Type B pancreatic cell (in vitro differentiated cells): ENCODE measurements at regions not wholly inside any gene's neighbourhood (a gene's known extent, or its start where the extent isn't known, plus 50 kb on each side); places are given as distances from the start of the nearest gene placed in this dataset.

ENCODE experiments used
- DNase-seq: peaks from one replicate; pipeline ENCODE4 v3.0.0; 2021; ENCODE audit warnings: mixed read lengths; ENCODE audit not compliant: unreplicated experiment; ENCODE audit errors: extremely low spot score
- H3K27ac Mint-ChIP-seq: 2 replicates; pipeline ENCODE4 v1.8.0; 2021; ENCODE audit warnings: mild to moderate bottlenecking, mixed read lengths
- H3K27me3 Mint-ChIP-seq: 2 replicates; pipeline ENCODE4 v1.8.0; 2021; ENCODE audit warnings: mixed read lengths
- H3K36me3 Mint-ChIP-seq: 2 replicates; pipeline ENCODE4 v1.8.0; 2021; ENCODE audit warnings: mixed read lengths
- H3K4me1 Mint-ChIP-seq: one replicate; pipeline ENCODE4 v1.8.0; 2021; ENCODE audit warnings: mixed read lengths; ENCODE audit not compliant: unreplicated experiment
- H3K4me3 Mint-ChIP-seq: 2 replicates; pipeline ENCODE4 v1.8.0; 2021; ENCODE audit warnings: mild to moderate bottlenecking, mixed read lengths
- H3K9me3 Mint-ChIP-seq: 2 replicates; pipeline ENCODE4 v1.8.0; 2021; ENCODE audit warnings: mixed read lengths
- TF ChIP-seq, protein P1 (sequence below): fragments of 200-600 bp; sonication (generic); conservative IDR thresholded peaks from 2 replicates; pipeline ENCODE4 v1.5.0; 2021; ENCODE audit warnings: antibody characterized with exemption, mild to moderate bottlenecking

DNA sequence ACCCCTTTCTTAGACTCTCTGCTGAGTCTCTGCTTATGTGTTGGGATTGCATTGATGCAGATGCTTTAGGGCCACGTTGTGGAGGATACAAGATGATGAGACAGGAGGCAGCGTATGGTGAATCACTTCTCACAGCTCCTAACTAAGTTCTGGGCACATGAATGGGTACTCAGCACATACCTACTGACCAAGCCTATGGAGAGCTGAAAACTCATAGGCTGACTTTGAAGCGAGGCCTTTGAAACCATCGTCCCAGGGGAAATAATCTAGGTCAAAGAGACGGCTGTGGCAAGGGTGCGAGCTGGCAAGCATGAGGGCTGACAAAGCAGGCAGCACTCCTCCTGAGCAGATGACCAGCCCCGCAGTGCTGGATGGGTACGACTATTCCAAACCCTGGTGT, 180.2 kb upstream of the TNP1 start:
- Mint-ChIP-seq H3K27me3 (peaks cover 4% of the 10 kb centered on the region), H3K27ac (no peak overlapping the region), H3K9me3 (peaks cover 6% of the 10 kb centered on the region), H3K4me3 (no peak overlapping the region), H3K4me1 (peaks cover 17% of the 10 kb centered on the region), H3K36me3 (peaks cover 4% of the 10 kb centered on the region)
- no peak for DNase-seq
- TF ChIP-seq, protein P1, sequence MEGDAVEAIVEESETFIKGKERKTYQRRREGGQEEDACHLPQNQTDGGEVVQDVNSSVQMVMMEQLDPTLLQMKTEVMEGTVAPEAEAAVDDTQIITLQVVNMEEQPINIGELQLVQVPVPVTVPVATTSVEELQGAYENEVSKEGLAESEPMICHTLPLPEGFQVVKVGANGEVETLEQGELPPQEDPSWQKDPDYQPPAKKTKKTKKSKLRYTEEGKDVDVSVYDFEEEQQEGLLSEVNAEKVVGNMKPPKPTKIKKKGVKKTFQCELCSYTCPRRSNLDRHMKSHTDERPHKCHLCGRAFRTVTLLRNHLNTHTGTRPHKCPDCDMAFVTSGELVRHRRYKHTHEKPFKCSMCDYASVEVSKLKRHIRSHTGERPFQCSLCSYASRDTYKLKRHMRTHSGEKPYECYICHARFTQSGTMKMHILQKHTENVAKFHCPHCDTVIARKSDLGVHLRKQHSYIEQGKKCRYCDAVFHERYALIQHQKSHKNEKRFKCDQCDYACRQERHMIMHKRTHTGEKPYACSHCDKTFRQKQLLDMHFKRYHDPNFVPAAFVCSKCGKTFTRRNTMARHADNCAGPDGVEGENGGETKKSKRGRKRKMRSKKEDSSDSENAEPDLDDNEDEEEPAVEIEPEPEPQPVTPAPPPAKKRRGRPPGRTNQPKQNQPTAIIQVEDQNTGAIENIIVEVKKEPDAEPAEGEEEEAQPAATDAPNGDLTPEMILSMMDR: no peak

DNA sequence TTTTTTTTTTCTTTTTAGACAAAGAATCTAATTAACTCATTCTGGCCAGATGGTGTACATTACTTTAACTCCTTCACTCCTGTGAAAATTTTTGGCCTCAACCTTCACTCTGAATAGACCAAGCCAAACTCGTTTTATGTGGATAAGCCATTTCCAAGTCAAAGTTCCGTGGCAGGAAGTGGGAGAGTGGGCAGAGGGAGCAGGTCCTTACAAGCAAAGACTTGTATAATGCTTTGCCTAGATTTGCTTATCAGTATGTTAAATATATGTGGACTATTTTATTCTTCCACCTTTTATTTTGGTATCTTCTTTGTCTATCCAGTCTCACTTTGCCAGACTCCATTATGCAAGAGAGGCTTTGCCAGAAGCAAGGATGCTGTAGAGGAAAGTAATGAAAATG, 178.1 kb upstream of the TNP1 start:
- Mint-ChIP-seq H3K27ac (no peak overlapping the region), H3K9me3 (peaks cover 6% of the 10 kb centered on the region), H3K4me3 (no peak overlapping the region), H3K27me3 (peaks cover 11% of the 10 kb centered on the region), H3K4me1 (peaks cover 21% of the 10 kb centered on the region), H3K36me3 (peaks cover 4% of the 10 kb centered on the region)
- no peak for DNase-seq
- TF ChIP-seq, protein P1: no peak

DNA sequence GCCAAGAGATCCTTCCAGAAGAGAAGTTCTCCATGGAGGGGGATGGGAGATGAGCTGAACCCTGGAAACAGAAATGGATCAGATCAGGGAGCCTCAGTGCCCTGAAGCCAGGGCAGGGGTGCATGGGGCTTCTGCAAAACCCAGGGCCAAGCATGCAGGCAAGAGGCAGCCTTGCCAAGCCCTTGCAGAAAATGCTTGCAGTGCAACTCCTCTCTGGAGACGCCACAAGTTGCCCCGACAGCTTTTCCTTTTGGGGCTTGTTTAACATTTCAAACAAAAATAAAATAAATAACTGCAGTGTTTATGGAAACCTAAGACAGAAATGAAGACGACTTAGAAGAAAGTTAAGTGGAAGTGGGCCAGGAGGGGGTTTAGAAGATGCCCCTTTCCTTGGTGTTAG, 177.5 kb upstream of the TNP1 start:
- Mint-ChIP-seq H3K9me3 (peaks cover 6% of the 10 kb centered on the region), H3K27ac (no peak overlapping the region), H3K4me1 (peaks cover 22% of the 10 kb centered on the region)

DNA sequence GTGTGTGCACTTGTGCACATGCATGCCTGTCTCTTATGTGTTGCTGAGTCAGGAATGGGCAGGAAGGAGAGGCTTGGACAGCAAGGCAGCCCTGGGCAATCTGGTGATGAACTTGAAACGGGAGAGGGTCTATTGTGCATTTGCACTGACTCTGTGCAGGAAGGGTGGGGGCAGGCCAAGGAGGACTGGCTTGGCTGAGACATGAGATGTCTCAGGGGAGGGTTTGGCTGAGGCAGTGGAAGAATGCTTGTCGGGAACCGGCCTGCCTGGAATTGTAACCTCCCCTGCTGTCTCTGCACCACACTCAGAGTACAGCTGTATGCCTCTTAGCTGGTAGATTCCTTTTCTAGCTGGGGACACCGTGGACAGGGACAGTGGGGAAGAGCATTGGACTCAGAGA, 176.1 kb upstream of the TNP1 start:
- Mint-ChIP-seq H3K4me3 (no peak overlapping the region), H3K36me3 (no peaks in the 10 kb centered on the region), H3K27ac (no peak overlapping the region), H3K9me3 (no peaks in the 10 kb centered on the region), H3K27me3 (peaks cover 11% of the 10 kb centered on the region), H3K4me1 (peaks cover 22% of the 10 kb centered on the region)
- TF ChIP-seq, protein P1: no peak
- no peak for DNase-seq

More for the DNA sequence above, 177.5 kb upstream of the TNP1 start:
- peaks cover 11% of the 10 kb centered on the region for H3K27me3 Mint-ChIP-seq
- TF ChIP-seq, protein P1: no peak
- no peak for DNase-seq
- no peak overlapping the region for H3K4me3 Mint-ChIP-seq
- peaks cover 4% of the 10 kb centered on the region for H3K36me3 Mint-ChIP-seq

DNA sequence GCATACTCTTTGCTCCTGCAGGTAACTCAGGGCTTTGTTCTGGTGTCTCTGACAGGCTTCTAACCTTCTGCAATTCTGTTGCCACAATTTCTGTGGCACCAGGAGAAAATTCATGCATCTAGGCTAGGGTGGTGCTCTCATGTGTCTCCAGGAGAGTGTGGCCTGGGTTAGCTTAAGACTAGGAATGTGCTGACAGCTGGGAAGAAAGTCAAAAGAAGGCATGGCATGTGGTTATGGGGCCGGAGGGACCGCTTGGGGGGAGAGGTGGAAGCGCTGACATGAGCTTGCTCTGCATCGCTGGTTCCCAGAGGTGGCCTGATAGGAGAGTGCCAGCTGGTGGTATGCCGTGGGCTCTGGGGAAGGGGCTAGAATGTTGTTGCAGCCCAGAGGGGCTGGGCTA, 173.3 kb upstream of the TNP1 start:
- no peak for DNase-seq
- Mint-ChIP-seq H3K4me1 (peaks cover 22% of the 10 kb centered on the region), H3K27me3 (peaks cover 22% of the 10 kb centered on the region), H3K36me3 (no peaks in the 10 kb centered on the region), H3K4me3 (no peak overlapping the region), H3K27ac (no peak overlapping the region), H3K9me3 (no peaks in the 10 kb centered on the region)
- TF ChIP-seq, protein P1: no peak

DNA sequence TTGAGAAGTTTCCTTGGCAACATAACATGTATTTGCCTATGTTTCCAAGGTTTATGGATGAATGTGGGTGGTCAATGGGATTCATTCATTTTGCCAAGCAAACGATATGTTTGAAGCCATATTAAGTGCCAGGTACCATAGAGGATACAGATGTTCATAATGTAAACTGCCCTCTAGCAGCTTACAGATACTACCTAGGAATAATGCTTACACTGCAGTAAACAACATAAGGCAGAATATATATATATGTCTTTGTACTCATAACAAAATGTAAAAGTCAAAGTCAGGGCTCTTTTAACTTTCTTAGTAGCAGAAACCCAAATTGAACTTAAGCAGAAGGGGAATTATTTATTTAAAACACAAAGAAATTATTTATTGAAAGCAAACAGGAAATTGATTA, 171.6 kb upstream of the TNP1 start:
- H3K4me1 Mint-ChIP-seq: peaks cover 15% of the 10 kb centered on the region
- no peak for DNase-seq
- H3K36me3 Mint-ChIP-seq: no peaks in the 10 kb centered on the region
- H3K4me3 Mint-ChIP-seq: no peak overlapping the region
- H3K9me3 Mint-ChIP-seq: no peaks in the 10 kb centered on the region
- TF ChIP-seq, protein P1: no peak
- H3K27me3 Mint-ChIP-seq: peaks cover 22% of the 10 kb centered on the region
- no peak overlapping the region for H3K27ac Mint-ChIP-seq
